Neural cell (in vitro differentiated cells): ENCODE measurements at regions not wholly inside any gene's neighbourhood (a gene's known extent, or its start where the extent isn't known, plus 50 kb on each side); places are given as distances from the start of the nearest gene placed in this dataset.

Experiments used
- H2AFZ ChIP-seq: fragments of 200-600, 300-800 bp; sonication (generic), shearing (Covaris generic); 2 replicates; pipeline ENCODE4 v1.6.0; 2014; ENCODE audit warnings: low read depth, mild to moderate bottlenecking, antibody characterized with exemption, low read length, moderate library complexity
- H3F3A ChIP-seq: fragments of 200-600 bp; shearing (Covaris generic); 2 replicates; pipeline ENCODE4 v1.6.1; 2016; ENCODE audit warnings: mild to moderate bottlenecking, moderate library complexity, mixed read lengths, antibody characterized with exemption, low read length; ENCODE audit not compliant: insufficient read depth, poor library complexity, severe bottlenecking
- H3K27ac ChIP-seq: fragments of 200-600, 300-800 bp; sonication (generic), shearing (Covaris generic); 2 replicates; pipeline ENCODE4 v1.5.1; 2014; ENCODE audit warnings: mild to moderate bottlenecking, low read length, moderate library complexity
- H3K27me3 ChIP-seq: fragments of 300-800, 200-600 bp; sonication (generic), shearing (Covaris generic); 2 replicates; pipeline ENCODE4 v1.6.0; 2014; ENCODE audit warnings: mild to moderate bottlenecking, low read depth, low read length, moderate library complexity; ENCODE audit not compliant: insufficient read depth
- H3K36me3 ChIP-seq: fragments of 300-800, 200-600 bp; sonication (generic), shearing (Covaris generic); 2 replicates; pipeline ENCODE4 v1.5.1; 2014; ENCODE audit warnings: mild to moderate bottlenecking, antibody characterized with exemption, low read length, moderate library complexity; ENCODE audit not compliant: insufficient read depth
- H3K4me2 ChIP-seq: fragments of 300-800, 200-600 bp; sonication (generic), shearing (Covaris generic); 2 replicates; pipeline ENCODE4 v1.6.0; 2014; ENCODE audit warnings: mild to moderate bottlenecking, low read length
- H3K4me3 ChIP-seq: fragments of 300-800, 200-600 bp; sonication (generic), shearing (Covaris generic); 2 replicates; pipeline ENCODE4 v1.5.1; 2014; ENCODE audit warnings: mild to moderate bottlenecking, low read length, moderate library complexity
- H3K79me2 ChIP-seq: fragments of 200-600 bp; shearing (Covaris generic); replicated peaks from 2 replicates; pipeline ENCODE4 v1.6.0; 2014; ENCODE audit warnings: mild to moderate bottlenecking, low read length, moderate library complexity; ENCODE audit not compliant: insufficient read depth
- H3K9ac ChIP-seq: fragments of 300-800, 200-600 bp; sonication (generic), shearing (Covaris generic); 2 replicates; pipeline ENCODE4 v1.6.1; 2016; ENCODE audit warnings: mild to moderate bottlenecking, low read length, mixed read lengths
- H3K9me2 ChIP-seq: fragments of 200-600 bp; shearing (Covaris generic); 2 replicates; pipeline ENCODE4 v1.6.1; 2016; ENCODE audit warnings: mild to moderate bottlenecking, low read length, mixed read lengths; ENCODE audit not compliant: insufficient read depth
- H3K9me3 ChIP-seq: fragments of 200-600, 300-800 bp; sonication (generic), shearing (Covaris generic); 2 replicates; pipeline ENCODE4 v1.6.1; 2016; ENCODE audit warnings: mild to moderate bottlenecking, mixed run types, low read length, moderate library complexity, mixed read lengths
- H4K20me1 ChIP-seq: fragments of 200-600 bp; shearing (Covaris generic); 2 replicates; pipeline ENCODE4 v1.6.1; 2016; ENCODE audit warnings: mild to moderate bottlenecking, mixed run types; ENCODE audit not compliant: insufficient read depth
- CTCF ChIP-seq: fragments of 450-650 bp; IDR thresholded peaks from 2 replicates; pipeline ENCODE4 v1.5.1; 2014; ENCODE audit warnings: antibody characterized with exemption, mild to moderate bottlenecking, moderate library complexity; ENCODE audit not compliant: poor library complexity, severe bottlenecking
- EP300 ChIP-seq: fragments of 450-650 bp; conservative IDR thresholded peaks from 2 replicates; pipeline ENCODE4 v1.6.1; 2014; ENCODE audit warnings: antibody characterized with exemption, mild to moderate bottlenecking, moderate library complexity; ENCODE audit not compliant: poor library complexity, severe bottlenecking
- EZH2 ChIP-seq: fragments of 200-600, 300-800 bp; shearing (Covaris generic), sonication (generic); IDR thresholded peaks from 2 replicates; pipeline ENCODE4 v1.6.1; 2014; ENCODE audit warnings: antibody characterized with exemption, low read length, borderline replicate concordance, mild to moderate bottlenecking; ENCODE audit not compliant: insufficient read depth, poor library complexity, severe bottlenecking
- MXI1 ChIP-seq: fragments of 450-650 bp; conservative IDR thresholded peaks from 2 replicates; pipeline ENCODE4 v1.6.1; 2014; ENCODE audit warnings: antibody characterized with exemption, mild to moderate bottlenecking; ENCODE audit not compliant: poor library complexity, severe bottlenecking
- POLR2AphosphoS5 ChIP-seq: IDR thresholded peaks from 2 replicates; pipeline ENCODE4 v1.6.1; 2012
- RAD21 ChIP-seq: fragments of 450-650 bp; conservative IDR thresholded peaks from 2 replicates; pipeline ENCODE4 v1.6.1; 2014; ENCODE audit warnings: antibody characterized with exemption, mild to moderate bottlenecking, moderate library complexity
- REST ChIP-seq: IDR thresholded peaks from 2 replicates; pipeline ENCODE4 v1.6.1; 2012; ENCODE audit warnings: borderline replicate concordance
- SMC3 ChIP-seq: fragments of 450-650 bp; conservative IDR thresholded peaks from 2 replicates; pipeline ENCODE4 v1.6.1; 2014; ENCODE audit warnings: antibody characterized with exemption, mild to moderate bottlenecking, moderate library complexity; ENCODE audit not compliant: poor library complexity
- TAF1 ChIP-seq: IDR thresholded peaks from 2 replicates; pipeline ENCODE4 v1.6.1; 2012; ENCODE audit warnings: low read depth

DNA sequence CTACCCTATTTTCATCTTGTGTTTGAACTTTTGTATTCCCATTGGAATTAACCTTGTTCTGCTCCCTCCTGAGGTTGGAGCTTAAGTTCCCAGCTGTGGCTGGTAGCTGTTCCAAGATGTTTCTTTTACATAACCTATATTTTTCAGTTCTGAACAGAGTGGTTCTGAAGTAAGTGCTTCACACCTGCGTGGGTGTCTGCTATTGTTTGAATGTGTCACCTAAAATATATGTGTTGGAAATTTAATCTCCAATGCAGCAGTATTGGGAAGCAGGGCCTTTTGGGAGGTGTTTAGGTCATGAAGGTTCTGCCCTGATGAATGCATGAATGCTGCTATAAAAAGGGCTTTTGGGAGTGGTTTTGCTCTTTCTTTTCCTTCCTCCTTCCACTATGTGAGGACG lies 123.8 kb downstream of the LACC1 start:
- H3K27ac ChIP-seq = no peak overlapping the region
- H3K9me3 ChIP-seq = no peaks in the 10 kb centered on the region
- no peaks in the 10 kb centered on the region for H3K9me2 ChIP-seq
- TF ChIP-seq POLR2AphosphoS5 (no peak), CTCF (no peak), TAF1 (no peak), MXI1 (no peak), SMC3 (no peak), RAD21 (no peak), REST (no peak), EZH2 (no peak), EP300 (no peak)
- no peak overlapping the region for H2AFZ ChIP-seq
- H3K27me3 ChIP-seq = no peaks in the 10 kb centered on the region
- no peak overlapping the region for H3K4me2 ChIP-seq
- H3K36me3 ChIP-seq = no peaks in the 10 kb centered on the region
- H3K4me3 ChIP-seq = no peak overlapping the region
- no peaks in the 10 kb centered on the region for H3F3A ChIP-seq
- no peaks in the 10 kb centered on the region for H4K20me1 ChIP-seq
- no peak overlapping the region for H3K9ac ChIP-seq
- H3K79me2 ChIP-seq = no peaks in the 10 kb centered on the region

- H3K9me3 ChIP-seq = no peaks in the 10 kb centered on the region
- H3F3A ChIP-seq = no peaks in the 10 kb centered on the region
- no peaks in the 10 kb centered on the region for H3K79me2 ChIP-seq
- TF ChIP-seq TAF1 (no peak), EZH2 (no peak), SMC3 (no peak), MXI1 (no peak), CTCF (no peak), EP300 (no peak), REST (no peak), POLR2AphosphoS5 (no peak)
- H3K27me3 ChIP-seq = no peaks in the 10 kb centered on the region
- no peak overlapping the region for H3K27ac ChIP-seq
- H3K4me3 ChIP-seq = no peak overlapping the region
- no peak overlapping the region for H3K9ac ChIP-seq
- no peaks in the 10 kb centered on the region for H3K9me2 ChIP-seq
- no peaks in the 10 kb centered on the region for H3K36me3 ChIP-seq
- H2AFZ ChIP-seq = no peak overlapping the region
- H4K20me1 ChIP-seq = no peaks in the 10 kb centered on the region
- H3K4me2 ChIP-seq = no peak overlapping the region
Measured at GRCh38 chr13:44004878-44005277, 125.2 kb downstream of the LACC1 start.
